Mononuclear cell (primary cell): ENCODE measurements at regions not wholly inside any gene's neighbourhood (a gene's known extent, or its start where the extent isn't known, plus 50 kb on each side); places are given as distances from the start of the nearest gene placed in this dataset.
"Not testable (repeated sequence)": the region's sequence is repeated elsewhere in the genome, so short reads cannot be mapped to it uniquely, and the experiment has no call there.

Experiments used
- H3K27me3 ChIP-seq: 2 replicates; pipeline ENCODE4 v1.6.0; 2011; ENCODE audit warnings: low read length, control low read depth; ENCODE audit not compliant: insufficient read depth
- H3K4me1 ChIP-seq: 2 replicates; pipeline ENCODE4 v1.5.1; 2011; ENCODE audit warnings: mild to moderate bottlenecking, low read length, control low read depth; ENCODE audit not compliant: insufficient read depth
- H3K4me3 ChIP-seq: 2 replicates; pipeline ENCODE4 v1.5.1; 2011; ENCODE audit warnings: mild to moderate bottlenecking, low read length, moderate library complexity
- H3K9me3 ChIP-seq: 2 replicates; pipeline ENCODE4 v1.5.1; 2011; ENCODE audit warnings: low read depth, mild to moderate bottlenecking, control low read depth, low read length

GRCh38 chr5:67814569-67815311, 400.8 kb upstream of the PIK3R1 start:
- no peaks in the 10 kb centered on the region for H3K27me3 ChIP-seq
- H3K9me3 ChIP-seq = no peaks in the 10 kb centered on the region
- no peaks in the 10 kb centered on the region for H3K4me1 ChIP-seq
- H3K4me3 ChIP-seq = no peak overlapping the region

DNA sequence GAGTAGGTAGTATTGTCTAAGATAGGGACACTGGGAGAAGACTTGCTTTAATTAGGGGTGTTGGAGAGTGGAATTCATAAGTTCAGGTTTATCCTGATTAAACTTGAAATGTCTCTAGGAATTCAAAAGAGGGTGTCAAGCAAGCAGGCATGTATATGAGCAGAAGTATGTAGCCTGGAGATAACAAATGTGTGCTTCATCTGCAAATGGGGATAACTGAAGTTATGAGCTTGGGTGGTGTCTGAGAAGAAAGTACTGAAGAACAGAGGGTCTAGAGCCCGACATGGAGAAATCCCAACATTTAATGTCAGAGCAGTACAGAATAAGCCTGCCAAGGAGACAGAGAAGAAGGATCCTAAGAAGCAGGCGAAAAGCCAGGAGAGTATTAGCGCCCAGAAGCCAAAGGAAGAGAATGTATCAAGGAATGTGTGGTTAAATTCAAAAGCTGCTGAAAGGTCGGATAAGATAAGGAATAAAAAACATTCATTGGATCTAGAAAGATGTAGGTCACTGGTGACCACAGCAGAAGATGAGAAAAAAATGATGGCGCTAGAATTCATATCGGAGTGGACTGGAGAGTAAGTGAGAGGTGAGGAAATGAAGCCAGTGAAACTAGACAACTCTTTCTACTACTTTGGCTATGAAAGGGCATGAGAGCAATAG, 401.5 kb upstream of the PIK3R1 start:
- Histone ChIP-seq H3K4me3 (no peak overlapping the region), H3K27me3 (no peaks in the 10 kb centered on the region), H3K9me3 (no peaks in the 10 kb centered on the region), H3K4me1 (no peaks in the 10 kb centered on the region)

DNA sequence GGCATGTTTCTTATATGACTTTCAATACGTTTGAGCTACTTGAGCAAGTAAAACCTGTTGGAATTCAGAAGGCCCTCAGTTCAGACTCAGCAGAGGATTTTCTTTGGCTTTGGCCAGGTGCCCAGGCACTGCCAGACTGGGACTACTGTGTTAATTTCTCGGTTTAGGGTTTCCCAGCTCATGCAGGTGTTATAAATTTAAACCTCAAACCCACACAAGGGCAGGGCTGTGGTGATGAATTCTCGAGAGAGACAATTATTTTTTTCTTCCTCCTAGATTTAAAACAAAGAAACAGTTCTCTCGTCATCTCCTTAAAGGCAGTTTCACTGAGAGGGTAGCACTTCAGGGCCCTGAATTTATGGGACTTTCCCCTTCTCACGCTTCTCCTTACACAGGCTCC, 406.0 kb upstream of the PIK3R1 start:
- Histone ChIP-seq H3K4me3 (no peak overlapping the region), H3K9me3 (no peaks in the 10 kb centered on the region), H3K4me1 (no peaks in the 10 kb centered on the region), H3K27me3 (no peaks in the 10 kb centered on the region)

GRCh38 chr5:67808340-67808739, 407.2 kb upstream of the PIK3R1 start:
- Histone ChIP-seq H3K4me3 (no peak overlapping the region), H3K27me3 (no peaks in the 10 kb centered on the region), H3K4me1 (no peaks in the 10 kb centered on the region), H3K9me3 (no peaks in the 10 kb centered on the region)

DNA sequence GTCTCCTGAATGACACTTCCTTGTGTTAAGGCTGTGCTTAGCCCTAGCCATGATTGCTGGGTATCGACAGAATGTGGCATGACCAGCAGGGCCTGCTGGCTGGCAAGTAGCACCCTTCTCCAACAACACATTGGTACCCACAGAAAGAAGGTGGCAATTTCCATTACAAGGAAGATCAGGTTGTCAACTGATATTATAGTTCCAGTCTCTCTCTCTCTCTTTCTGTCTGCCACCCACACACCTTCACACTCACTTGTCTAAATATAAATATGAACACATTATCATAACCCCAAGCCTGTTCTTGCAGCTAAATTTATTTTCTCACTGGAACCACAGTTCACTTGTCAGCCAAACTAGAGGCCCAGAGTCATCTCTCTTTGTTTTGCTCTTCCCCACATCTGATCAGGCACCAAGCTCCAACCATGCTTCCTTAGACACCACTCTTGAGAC, 408.1 kb upstream of the PIK3R1 start:
- Histone ChIP-seq H3K4me3 (no peak overlapping the region), H3K9me3 (no peaks in the 10 kb centered on the region), H3K4me1 (no peaks in the 10 kb centered on the region), H3K27me3 (no peaks in the 10 kb centered on the region)

- no peaks in the 10 kb centered on the region for H3K4me1 ChIP-seq
- no peaks in the 10 kb centered on the region for H3K27me3 ChIP-seq
- H3K9me3 ChIP-seq = no peaks in the 10 kb centered on the region
- H3K4me3 ChIP-seq = no peak overlapping the region
Measured at GRCh38 chr5:67806654-67807438, 408.7 kb upstream of the PIK3R1 start.

DNA sequence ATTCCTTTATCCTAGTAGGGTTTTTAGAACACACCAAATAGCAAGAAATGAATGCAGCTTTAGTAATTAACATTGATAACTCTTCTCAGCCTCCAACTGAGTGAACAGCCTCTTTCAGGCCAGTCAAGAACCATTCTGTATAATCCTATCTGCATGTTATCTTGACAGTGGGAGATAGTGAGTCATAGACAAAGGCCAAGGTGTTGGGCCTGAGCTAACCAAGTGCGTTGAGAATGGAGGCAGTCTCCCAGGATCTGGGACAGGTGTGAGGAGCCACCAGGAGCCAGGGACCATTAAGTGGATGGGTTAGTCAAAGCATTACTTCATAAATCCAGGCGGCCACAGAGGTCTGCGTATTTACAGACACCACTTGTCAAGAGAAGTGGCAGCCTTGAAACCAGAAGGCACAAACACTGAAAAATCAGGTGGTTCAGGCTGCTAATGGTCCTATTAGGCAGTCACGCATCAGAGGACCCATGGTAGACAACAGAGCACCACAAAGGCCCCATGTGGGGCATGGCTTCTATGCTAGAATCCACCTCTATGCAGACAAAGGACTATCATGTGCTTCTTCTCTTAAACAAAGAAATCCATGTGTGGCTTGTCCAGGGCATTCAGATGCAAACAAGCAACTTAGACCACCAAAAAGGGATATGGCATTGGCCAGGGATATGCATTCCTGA, 409.7 kb upstream of the PIK3R1 start:
- no peak overlapping the region for H3K4me3 ChIP-seq
- H3K4me1 ChIP-seq = no peaks in the 10 kb centered on the region
- no peaks in the 10 kb centered on the region for H3K27me3 ChIP-seq
- H3K9me3 ChIP-seq = no peaks in the 10 kb centered on the region

DNA sequence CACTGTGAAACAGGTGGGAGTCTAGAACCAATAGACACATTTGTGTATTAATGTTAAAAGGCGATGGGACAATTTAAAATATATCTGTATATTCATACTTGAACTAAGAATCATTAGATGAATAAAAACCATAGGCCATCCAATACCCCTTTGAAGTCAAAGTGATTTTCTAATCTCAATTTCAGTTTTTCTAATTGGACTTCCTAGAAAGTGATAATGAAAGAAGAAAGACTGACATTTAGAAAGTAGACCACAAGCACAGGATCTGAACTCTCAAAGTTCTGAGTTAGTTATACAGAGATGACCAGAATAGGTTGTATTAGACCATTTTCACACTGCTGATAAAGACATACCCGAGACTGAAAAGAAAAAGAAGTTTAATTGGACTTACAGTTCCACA, 412.8 kb upstream of the PIK3R1 start:
- H3K4me1 ChIP-seq = no peaks in the 10 kb centered on the region
- H3K4me3 ChIP-seq = no peak overlapping the region
- no peaks in the 10 kb centered on the region for H3K27me3 ChIP-seq
- no peaks in the 10 kb centered on the region for H3K9me3 ChIP-seq

DNA sequence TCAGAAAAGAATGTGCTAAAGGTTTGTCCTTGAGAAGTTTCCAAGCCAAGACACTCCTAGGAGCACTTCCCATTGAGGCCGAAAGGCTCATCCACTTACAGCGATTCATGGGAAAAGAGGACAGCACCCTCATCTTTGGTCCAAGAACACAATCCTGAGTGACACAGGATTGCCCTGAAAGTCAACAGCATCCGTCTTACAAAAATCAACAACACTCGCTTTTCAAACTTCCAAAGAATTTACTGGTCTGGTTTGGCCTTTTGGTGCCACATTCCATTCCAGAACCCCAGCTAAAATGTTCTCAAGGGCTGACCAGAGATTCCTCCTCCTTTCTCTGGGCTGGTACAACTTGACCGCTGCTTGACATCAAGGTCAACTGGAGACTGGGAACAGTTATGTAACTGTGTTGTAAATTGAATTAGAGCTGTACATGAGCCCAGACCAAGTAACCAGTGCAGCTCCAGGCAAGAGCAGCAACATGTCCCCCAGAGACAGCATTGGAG, 415.8 kb upstream of the PIK3R1 start:
- Histone ChIP-seq H3K27me3 (no peaks in the 10 kb centered on the region), H3K4me3 (no peak overlapping the region), H3K4me1 (no peaks in the 10 kb centered on the region), H3K9me3 (no peaks in the 10 kb centered on the region)

DNA sequence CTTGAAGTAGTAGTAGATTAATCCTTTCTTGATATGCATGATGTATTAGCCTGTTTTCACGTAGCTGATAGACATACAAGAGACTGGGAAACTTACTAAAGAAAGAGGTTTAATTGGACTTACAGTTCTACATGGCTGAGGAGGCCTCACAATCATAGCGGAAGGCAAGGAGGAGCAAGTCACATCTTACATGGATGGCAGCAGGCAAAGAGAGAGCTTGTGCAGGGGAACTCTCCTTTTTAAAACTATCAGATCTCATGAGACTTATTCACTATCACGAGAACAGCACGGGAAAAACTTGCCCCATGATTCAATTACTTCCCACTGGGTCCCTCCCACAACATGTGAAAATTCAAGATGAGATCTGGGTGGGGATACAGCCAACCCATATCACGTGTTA, 417.1 kb upstream of the PIK3R1 start:
- H3K27me3 ChIP-seq, H3K4me1 ChIP-seq, H3K4me3 ChIP-seq, H3K9me3 ChIP-seq: not testable (repeated sequence)

DNA sequence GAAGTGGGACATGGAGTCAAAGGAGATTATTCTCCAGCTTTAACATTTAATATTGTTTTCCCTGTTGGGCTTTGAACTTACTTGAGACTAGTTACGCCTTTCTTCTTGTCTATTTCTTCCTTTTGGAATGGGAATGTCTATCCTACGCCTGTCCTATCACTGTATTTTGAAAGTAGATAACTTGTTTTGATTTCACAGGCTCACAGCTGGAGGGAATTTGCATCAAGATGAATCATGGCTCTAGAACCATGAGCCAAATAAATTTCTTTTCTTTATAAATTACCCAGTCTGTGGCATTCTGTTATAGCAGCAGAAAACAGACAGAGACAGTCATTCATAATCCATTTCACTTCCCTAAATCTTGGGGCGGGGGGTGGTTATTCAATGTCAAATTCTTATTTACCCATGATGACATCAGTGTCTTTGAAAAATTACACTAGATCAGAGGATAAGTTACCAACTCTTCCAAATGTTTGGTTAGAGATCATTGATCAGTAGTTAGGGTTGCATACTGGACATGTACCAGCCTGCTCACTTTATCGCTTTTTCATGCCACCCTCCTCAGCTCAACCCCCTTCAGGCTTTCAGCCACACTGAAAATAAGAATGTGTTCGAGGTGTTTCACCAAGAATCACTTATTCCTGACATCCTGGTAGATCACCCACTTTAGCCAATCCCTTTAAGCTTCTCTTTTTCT, 419.6 kb upstream of the PIK3R1 start:
- no peaks in the 10 kb centered on the region for H3K27me3 ChIP-seq
- H3K4me3 ChIP-seq = no peak overlapping the region
- H3K4me1 ChIP-seq = no peaks in the 10 kb centered on the region
- H3K9me3 ChIP-seq = no peaks in the 10 kb centered on the region

DNA sequence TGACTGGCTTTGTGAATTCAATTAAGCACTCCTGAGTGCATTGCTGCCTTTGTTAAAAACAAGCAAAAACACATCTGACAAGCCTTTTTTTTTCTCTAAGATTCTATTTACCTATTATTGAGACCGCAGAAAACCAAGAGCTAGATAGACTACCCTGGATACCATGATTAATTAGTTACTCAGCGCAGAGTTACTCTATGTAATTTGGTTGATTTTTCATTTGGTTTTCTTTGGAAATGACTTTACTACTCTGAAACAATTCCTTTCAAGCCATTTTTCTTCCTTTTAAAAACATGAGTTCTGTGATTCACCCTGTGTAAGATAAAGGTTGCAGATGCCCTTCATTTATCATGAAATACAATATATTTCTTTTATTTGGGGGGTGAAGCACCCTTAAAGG, 421.6 kb upstream of the PIK3R1 start:
- H3K4me3 ChIP-seq = no peak overlapping the region
- no peaks in the 10 kb centered on the region for H3K9me3 ChIP-seq
- H3K4me1 ChIP-seq = no peaks in the 10 kb centered on the region
- H3K27me3 ChIP-seq = no peaks in the 10 kb centered on the region

GRCh38 chr5:67793418-67793817, 422.1 kb upstream of the PIK3R1 start:
- H3K9me3 ChIP-seq = no peaks in the 10 kb centered on the region

GRCh38 chr5:67792891-67793290, 422.7 kb upstream of the PIK3R1 start:
- Histone ChIP-seq H3K27me3 (no peaks in the 10 kb centered on the region), H3K4me3 (no peak overlapping the region), H3K9me3 (no peaks in the 10 kb centered on the region), H3K4me1 (no peaks in the 10 kb centered on the region)

More at GRCh38 chr5:67793418-67793817, 422.1 kb upstream of the PIK3R1 start:
- H3K4me3 ChIP-seq = no peak overlapping the region
- H3K27me3 ChIP-seq = no peaks in the 10 kb centered on the region
- H3K4me1 ChIP-seq = no peaks in the 10 kb centered on the region
